ENCODE measurements at regions not wholly inside any gene's neighbourhood (a gene's known extent, or its start where the extent isn't known, plus 50 kb on each side); places are given as distances from the start of the nearest gene placed in this dataset.
"Not testable (repeated sequence)": the region's sequence is repeated elsewhere in the genome, so short reads cannot be mapped to it uniquely, and the experiment has no call there.

DNA sequence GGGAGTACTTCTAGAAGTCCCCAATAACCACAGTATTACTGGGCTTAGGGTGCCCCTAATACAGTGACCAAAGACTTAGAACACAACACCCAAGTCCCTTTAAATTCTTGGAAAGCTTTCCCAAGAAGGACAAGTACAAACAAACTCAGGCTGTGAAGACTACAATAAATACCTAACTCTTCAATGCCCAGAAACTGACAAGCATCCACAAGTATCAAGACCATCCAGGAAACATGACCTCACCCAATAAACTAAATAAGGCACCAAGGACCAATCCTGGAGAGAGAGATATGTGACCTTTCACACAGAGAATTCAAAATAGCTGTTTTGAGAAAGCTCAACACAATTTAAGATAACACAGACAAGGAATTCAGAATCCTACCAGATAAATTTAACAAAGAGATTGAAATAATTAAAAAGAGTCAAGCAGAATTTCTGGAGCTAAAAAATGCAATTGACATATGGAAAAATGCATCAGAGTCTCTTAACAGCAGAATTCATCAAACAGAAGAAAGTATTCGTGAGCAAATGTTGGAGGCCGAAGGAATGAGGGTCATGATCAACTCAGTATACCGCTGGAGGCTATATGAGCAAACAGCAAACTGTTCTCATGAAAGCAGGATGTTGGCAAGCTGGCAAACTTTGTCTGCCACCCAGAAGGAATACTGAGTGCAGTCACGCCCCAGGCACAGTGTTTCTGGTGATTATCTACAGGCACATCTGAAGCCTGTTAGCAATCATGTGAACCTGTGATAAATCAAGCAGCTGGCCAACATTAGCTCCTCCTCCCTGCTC lies 87.0 kb upstream of the NECTIN3 start:
- DNase-seq, result no peak

DNA sequence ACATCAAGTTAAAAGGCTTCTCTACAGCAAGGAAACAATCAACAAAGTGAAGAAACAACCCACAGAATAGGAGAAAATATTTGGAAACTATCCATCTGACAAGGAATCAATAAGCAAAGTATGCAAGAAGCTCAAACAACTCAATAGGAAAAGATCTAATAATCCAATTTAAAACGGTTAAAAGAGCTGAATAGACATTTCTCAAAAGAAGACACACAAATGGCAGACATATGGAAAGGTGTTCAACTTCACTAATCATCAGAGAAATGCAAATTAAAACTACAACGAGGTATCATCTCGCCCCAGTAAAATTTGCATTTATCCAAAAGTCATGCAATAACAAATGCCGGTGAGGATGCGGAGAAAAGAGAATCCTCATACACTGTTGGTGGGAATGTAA lies 82.2 kb upstream of the NECTIN3 start:
- DNase-seq, result no peak

DNA sequence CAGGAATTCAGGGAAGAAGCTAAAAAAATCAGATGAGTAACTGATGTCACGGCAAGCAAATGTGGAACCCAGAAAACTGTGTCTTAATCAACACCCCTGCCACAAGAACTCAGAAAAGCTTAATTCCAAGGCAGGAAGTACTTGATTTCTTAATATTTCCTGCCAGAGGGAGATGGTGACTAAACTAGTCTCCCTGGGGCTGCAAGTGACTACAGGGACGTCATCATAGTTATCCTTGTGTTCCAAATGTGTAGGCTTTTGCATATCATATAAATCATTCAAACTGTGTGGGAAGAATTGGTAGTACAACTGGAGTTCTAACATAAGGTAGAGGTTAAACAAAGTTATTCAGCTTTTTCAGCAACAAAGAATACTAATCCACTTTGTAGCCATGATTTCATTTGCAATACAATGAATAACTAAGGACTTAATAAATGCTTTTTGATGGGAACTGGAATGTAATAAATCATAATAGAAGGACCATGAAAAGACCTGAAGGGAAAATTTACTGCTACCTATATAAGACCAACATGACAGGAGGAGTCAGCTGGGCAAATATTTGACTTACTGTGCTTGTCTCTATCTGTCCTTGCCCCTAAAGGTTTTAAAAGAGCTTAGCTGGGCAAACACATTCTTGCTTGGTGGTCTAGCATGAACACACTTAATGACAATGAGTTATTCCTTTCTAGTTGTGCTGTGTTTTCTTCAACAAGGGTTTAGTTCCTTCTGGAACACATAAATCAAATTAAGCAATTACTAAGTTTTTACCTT lies 76.0 kb upstream of the NECTIN3 start:
- no peak for DNase-seq

DNA sequence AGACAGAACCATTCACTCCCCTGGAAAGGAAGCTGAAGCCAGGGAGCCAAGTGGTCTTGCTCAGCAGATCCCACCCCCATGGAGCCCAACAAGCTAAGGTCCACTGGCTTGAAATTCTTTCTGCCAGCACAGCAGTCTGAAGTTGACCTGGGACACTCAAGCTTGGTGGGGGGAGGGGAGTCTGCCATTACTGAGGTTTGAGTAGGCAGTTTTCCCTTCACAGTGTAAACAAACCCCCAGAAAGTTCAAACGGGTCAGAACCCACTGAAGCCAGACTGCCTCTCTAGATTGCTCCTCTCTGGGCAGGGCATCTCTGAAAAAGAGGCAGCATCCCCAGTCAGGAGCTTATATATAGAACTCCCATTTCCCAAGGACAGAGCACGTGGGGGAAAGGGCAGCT lies 72.8 kb upstream of the NECTIN3 start:
- not testable (repeated sequence) for DNase-seq

DNA sequence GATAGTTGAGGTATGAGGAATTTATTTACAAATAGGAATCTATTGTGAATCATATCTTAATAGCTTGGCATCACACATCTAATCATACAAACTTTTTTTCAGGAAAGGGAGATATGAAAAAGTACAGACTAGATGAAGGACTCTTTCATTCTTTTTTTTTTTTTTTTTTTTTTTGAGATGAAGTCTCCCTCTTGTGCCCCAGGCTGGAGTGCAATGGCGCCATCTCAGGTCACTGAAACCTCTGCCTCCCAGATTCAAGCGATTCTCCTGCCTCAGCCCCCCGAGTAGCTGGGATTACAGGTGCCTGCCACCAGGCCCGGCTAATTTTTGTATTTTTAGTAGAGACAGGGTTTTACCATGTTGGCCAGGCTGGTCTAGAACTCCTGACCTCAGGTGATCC lies 65.1 kb upstream of the NECTIN3 start:
- not testable (repeated sequence) for DNase-seq

DNA sequence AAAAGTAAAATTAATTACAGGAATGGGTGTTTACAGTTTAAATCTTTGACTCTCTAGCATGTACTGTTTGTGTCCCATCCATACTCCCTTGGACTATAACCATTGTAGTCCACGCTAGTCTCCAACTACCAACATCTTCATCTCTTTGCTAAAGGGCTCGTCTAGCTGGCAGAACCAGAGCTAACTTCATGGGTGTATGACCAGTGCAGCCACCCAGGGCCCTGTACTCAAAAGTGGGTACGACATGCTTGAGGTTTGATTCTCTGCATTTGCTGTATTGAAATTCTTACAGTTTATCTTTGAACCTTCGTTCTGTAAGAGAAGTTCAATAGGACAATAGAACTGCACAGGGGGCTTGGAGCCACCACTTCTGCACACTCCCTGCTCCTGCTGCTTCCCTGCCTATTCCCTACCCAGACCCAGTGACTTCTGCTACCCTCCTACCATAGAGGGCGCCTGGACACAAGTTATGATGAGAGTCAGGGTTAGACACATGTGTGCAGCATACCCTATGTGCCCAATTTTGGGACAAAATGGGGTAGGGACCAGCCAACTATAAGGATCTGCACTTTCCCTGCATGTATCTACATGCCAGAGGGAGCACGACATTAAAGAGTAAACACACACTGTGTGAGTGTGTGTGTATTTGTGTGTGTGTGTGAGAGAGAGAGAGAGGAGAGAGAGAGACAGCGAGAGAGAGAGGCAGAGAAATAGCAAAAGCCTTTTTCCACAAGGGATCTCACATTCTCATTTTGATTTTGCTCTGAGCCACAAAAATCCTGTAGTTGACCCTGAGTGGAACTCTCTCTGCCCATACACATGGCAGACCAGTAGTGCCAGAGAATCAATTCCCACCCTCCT lies 59.0 kb upstream of the NECTIN3 start:
- DNase-seq, result no peak
